ENCODE measurements at regions not wholly inside any gene's neighbourhood (a gene's known extent, or its start where the extent isn't known, plus 50 kb on each side); places are given as distances from the start of the nearest gene placed in this dataset.

DNA sequence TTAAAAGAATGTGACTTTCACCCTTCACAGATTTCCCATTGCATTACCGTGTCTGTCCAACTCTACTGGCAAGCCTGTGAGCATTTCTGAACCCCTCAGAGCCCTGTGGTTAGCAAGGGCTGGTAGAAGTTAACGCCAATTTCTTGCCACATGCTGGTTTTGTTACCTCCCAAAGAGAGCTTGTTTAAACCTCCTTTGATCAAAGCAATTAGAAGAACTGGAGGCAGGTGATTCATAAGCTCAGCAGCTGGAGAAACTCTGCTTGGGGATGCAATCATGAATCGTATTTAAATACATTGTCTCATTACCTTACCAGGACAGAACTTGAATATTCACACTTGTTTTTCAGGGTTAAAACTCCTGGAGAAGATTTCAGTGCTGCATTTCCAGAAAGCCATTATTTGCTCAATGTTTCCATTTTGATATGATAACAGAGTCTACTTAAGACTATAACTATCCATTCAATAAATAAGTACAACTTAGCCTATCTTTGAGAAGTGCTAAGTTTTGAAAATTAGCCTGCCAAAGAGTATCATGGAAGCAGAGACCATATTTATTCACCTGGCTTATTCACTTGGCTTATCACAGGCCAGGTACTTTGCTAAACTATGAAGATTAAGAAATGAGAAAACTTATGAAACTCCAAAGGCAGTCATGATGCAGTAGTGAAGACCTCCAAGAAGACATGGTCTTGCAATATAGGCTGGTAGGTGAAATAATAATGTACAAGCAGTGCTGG lies 292.8 kb downstream of the INSIG2 start:
- TF ChIP-seq CTCF (IDR thresholded peaks at IDR 0.05) (no peak), POLR2A (IDR thresholded peaks at IDR 0.05) (no peak)

Measured in thyroid gland (tissue), 4 donors.